Kidney epithelial cell (primary cell): ENCODE measurements at regions not wholly inside any gene's neighbourhood (a gene's known extent, or its start where the extent isn't known, plus 50 kb on each side); places are given as distances from the start of the nearest gene placed in this dataset.

Experiments
- DNase-seq: peaks from one replicate; pipeline ENCODE4 v3.0.0-alpha.2; 2010; ENCODE audit warnings: low read depth
- H3K27me3 ChIP-seq: 2 replicates; pipeline ENCODE4 v1.6.0; 2011; ENCODE audit warnings: low read length; ENCODE audit not compliant: control insufficient read depth, insufficient read depth
- H3K36me3 ChIP-seq: 2 replicates; pipeline ENCODE4 v1.5.1; 2011; ENCODE audit warnings: low read length; ENCODE audit not compliant: control insufficient read depth, insufficient read depth
- H3K4me3 ChIP-seq: 2 replicates; pipeline ENCODE4 v1.5.1; 2011; ENCODE audit warnings: low read depth, mild to moderate bottlenecking, control low read depth, low read length
- TF ChIP-seq, protein P1 (sequence below): IDR thresholded peaks from 2 replicates; pipeline ENCODE4 v1.5.1; 2011; ENCODE audit warnings: mild to moderate bottlenecking, moderate library complexity, low read length, control low read depth, inconsistent platforms; ENCODE audit not compliant: insufficient read depth, poor library complexity, severe bottlenecking

DNA sequence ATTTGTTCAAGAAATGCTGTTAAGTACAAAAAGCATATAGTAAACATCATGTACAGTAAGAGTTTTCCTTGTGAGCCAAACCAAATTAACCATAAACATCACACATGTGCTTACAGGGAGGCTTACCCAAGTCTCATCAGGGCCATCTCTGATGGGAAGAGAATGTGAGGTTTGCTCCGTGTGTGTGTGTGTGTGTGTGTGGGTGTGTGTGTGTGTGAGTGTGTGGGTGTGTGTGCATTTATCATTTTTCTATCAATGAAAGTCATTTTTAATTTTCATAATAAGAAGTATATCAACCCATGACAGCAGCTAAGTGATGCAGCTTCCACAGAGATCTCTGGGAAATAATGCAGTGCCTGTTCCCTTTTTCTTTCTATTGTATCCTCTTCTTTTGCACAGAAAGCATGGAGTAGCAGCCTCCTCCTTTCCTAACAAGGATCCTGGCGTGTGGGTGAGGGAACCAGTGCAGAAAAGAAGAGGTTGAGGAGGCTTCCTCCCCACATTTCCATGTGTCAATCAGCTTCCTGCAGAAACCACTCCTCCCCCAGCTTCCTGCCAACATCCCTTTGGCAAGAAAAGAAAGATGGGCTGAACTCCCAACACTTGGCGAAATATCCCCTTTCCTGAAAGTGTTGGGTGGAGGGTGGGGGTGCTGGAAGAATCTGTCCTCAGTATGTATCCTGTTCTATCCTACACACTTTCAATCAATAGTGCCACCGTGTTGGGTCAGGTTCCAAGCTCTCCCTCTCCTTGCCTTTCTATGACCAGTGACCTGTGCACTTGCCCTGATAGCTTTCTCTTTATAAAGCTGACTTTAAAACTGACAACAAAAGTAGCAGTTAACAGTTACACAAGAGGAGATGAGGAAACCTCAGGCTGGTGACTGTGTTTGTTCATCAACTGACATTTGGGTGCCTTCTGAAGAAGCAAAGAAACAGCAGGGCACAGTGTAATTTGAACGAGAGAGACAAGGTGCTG lies 251.8 kb upstream of the CITED2 start:
- Histone ChIP-seq H3K4me3 (no peak overlapping the region), H3K27me3 (no peaks in the 10 kb centered on the region), H3K36me3 (no peaks in the 10 kb centered on the region)
- TF ChIP-seq, protein P1, sequence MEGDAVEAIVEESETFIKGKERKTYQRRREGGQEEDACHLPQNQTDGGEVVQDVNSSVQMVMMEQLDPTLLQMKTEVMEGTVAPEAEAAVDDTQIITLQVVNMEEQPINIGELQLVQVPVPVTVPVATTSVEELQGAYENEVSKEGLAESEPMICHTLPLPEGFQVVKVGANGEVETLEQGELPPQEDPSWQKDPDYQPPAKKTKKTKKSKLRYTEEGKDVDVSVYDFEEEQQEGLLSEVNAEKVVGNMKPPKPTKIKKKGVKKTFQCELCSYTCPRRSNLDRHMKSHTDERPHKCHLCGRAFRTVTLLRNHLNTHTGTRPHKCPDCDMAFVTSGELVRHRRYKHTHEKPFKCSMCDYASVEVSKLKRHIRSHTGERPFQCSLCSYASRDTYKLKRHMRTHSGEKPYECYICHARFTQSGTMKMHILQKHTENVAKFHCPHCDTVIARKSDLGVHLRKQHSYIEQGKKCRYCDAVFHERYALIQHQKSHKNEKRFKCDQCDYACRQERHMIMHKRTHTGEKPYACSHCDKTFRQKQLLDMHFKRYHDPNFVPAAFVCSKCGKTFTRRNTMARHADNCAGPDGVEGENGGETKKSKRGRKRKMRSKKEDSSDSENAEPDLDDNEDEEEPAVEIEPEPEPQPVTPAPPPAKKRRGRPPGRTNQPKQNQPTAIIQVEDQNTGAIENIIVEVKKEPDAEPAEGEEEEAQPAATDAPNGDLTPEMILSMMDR: no peak
- no peak for DNase-seq

DNA sequence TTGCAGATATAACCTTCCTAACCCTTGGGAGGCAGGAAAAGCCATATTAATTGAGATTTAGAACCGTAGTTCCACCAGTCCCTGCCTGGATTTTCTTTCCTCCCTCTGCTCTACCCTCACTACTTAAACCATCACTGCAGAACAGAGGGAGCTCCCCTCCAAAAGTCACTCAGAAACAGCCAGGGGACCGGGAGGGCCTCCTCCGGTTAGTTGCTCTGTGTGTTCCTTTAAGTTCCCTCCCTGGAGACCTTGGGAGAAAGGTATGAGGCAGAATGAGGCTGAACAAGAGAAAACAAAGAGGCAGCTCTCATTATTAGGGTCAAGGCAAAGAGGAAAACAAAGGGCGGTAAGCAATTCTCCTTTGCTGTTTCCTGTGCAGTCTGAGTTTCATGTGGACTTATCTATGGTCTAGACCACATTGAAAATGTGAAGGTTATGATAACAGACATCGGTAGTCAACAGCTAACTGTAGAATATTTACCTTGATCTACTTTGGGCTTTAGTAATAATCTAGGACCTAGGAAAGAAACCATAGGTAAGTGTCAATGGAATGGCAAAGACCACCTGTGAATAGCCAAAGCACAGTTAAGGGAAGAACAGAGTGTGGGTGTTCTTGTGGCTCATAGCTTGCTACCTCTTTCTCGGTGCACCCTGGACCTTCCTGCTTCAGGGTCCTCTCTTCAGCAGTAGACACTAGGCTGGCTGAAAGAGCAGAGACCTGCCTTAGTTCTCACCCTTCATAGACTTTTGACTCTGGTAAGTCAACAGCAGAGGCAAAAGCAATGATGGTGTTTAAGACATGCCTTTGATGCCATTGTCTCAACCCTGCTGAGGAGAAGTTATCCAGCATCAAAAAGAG lies 250.9 kb upstream of the CITED2 start:
- no peak overlapping the region for H3K4me3 ChIP-seq
- TF ChIP-seq, protein P1: no peak
- H3K36me3 ChIP-seq: no peaks in the 10 kb centered on the region
- no peak for DNase-seq
- H3K27me3 ChIP-seq: no peaks in the 10 kb centered on the region

DNA sequence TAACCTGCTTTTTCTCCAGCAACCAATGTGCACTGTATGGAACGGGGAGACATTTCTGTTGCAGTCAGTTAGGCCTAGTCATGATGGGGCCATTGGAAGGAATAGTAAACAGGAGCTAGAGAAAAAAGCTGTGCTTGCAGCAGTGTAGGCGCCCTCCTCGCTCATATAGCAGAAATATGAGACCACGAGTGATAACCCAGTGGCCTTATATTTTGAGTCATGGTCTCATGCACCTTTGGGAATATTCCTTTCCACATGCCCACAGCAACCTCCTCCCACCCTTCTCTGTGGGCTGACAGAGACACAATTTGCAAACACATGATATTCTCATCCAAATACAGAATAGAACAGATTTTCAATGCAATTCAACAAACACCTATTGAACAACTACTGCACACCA lies 248.9 kb upstream of the CITED2 start:
- DNase-seq: no peak
- Histone ChIP-seq H3K36me3 (no peaks in the 10 kb centered on the region), H3K4me3 (no peak overlapping the region), H3K27me3 (no peaks in the 10 kb centered on the region)
- TF ChIP-seq, protein P1: no peak

DNA sequence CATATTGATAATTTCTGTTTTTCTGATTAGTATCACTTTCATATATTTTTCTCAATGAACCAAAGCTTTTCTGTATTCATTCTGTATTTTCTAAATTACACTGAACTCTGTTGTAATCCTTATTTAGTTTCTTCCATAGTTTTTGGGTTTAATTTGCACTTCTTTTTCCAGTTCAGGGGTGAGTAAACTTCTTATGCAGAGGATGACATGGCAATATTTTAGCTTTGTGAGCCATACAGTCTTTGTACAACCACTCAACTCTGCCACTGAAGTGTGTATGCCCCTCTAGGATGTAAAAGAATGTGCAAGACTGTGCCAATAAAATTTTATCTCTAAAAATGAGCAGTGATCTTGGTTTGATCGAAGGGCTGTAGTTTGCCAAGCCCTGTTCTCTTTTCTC lies 239.0 kb upstream of the CITED2 start:
- Histone ChIP-seq H3K36me3 (no peaks in the 10 kb centered on the region), H3K27me3 (no peaks in the 10 kb centered on the region), H3K4me3 (no peak overlapping the region)
- DNase-seq: no peak
- TF ChIP-seq, protein P1: no peak

DNA sequence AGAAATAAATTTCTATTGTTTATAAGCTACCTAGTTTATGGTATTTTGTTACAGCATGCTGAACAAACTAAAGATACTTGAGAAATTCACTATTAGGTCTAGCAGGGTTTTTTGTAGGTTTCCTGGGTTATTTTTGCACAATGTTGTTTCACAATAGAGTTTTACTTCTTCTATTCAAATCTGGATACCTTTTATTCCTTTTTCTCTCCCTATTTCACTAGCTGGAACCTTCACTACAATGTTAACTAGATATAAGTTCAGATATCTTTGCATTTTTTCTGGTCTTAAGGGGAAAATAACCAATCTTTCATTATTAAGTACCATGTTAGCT lies 237.7 kb upstream of the CITED2 start:
- TF ChIP-seq, protein P1: no peak

More for the DNA sequence above, 237.7 kb upstream of the CITED2 start:
- DNase-seq: no peak
- no peak overlapping the region for H3K4me3 ChIP-seq
- H3K27me3 ChIP-seq: no peaks in the 10 kb centered on the region
- H3K36me3 ChIP-seq: no peaks in the 10 kb centered on the region
